ENCODE measurements at regions not wholly inside any gene's neighbourhood (a gene's known extent, or its start where the extent isn't known, plus 50 kb on each side); places are given as distances from the start of the nearest gene placed in this dataset.

DNA sequence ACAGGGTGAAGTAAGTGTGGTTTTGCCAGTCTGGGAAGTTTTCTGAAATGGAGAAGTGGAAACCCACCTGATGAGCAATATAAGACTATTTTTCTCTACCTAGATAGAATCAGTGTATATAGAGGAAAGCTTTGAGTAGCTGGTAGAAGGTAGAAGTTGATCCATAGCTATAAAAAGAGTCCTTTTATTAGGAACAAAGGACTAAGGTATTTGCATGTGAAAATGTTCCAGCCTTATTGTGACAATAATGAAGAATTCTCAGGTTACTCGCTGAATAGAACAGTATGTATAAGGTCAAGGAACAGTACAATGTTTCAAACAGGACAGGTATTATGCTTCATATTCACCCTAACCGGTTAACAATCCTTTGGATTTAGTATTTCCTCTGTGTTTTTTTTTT lies 972.2 kb downstream of the OTOL1 start:
- H3K27me3 ChIP-seq (ENCODE audit: control insufficient read depth, insufficient read depth, low read length): no peaks in the 10 kb centered on the region
- no peak overlapping the region for H3K4me3 ChIP-seq (ENCODE audit: low read depth, low read length)
- H3K4me1 ChIP-seq: no peaks in the 10 kb centered on the region
- H3K36me3 ChIP-seq (ENCODE audit: control insufficient read depth, insufficient read depth, low read length): no peaks in the 10 kb centered on the region
- no peaks in the 10 kb centered on the region for H3K79me2 ChIP-seq
- H3K4me2 ChIP-seq (ENCODE audit: low read length): no peak overlapping the region
- no peak overlapping the region for H2AFZ ChIP-seq
- H3K27ac ChIP-seq: no peak overlapping the region
- TF ChIP-seq CTCF (IDR thresholded peaks at IDR 0.05): no peak
- no peak overlapping the region for H3K9ac ChIP-seq
- H3K9me3 ChIP-seq (ENCODE audit: control insufficient read depth, low read length): no peaks in the 10 kb centered on the region

- no peak overlapping the region for H3K9ac ChIP-seq
- TF ChIP-seq CTCF (IDR thresholded peaks at IDR 0.05): no peak
- no peak overlapping the region for H2AFZ ChIP-seq
- no peaks in the 10 kb centered on the region for H3K27me3 ChIP-seq (ENCODE audit: control insufficient read depth, insufficient read depth, low read length)
- no peaks in the 10 kb centered on the region for H3K36me3 ChIP-seq (ENCODE audit: control insufficient read depth, insufficient read depth, low read length)
- no peaks in the 10 kb centered on the region for H3K79me2 ChIP-seq
- H3K4me2 ChIP-seq (ENCODE audit: low read length): no peak overlapping the region
- no peaks in the 10 kb centered on the region for H3K4me1 ChIP-seq
- H3K27ac ChIP-seq: no peak overlapping the region
- no peaks in the 10 kb centered on the region for H3K9me3 ChIP-seq (ENCODE audit: control insufficient read depth, low read length)
- no peak overlapping the region for H3K4me3 ChIP-seq (ENCODE audit: low read depth, low read length)
Observed at GRCh38 chr3:162487138-162487537, 990.5 kb downstream of the OTOL1 start.

DNA sequence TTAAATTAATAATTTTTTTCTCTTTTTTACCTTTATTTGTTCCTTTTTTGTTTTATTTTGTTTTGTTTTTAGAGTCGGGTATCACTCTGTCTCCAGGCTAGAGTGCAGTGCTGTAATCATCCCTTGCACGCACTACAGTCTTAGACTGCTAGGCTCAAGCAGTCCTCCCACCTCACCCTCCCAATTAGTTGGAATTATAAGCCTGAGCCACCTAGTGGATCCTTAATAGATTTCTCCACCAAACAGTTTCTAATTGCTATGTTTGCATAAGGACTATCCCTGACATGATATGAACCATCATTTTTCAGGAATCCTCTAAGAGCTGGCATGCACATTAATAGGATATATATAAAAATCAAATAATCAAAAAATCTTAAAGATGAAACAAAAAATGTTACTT lies 993.2 kb downstream of the OTOL1 start:
- TF ChIP-seq CTCF (IDR thresholded peaks at IDR 0.05): no peak
- no peaks in the 10 kb centered on the region for H3K27me3 ChIP-seq (ENCODE audit: control insufficient read depth, insufficient read depth, low read length)
- H3K4me1 ChIP-seq: no peaks in the 10 kb centered on the region

GRCh38 chr3:162491952-162492351 lies 995.3 kb downstream of the OTOL1 start:
- TF ChIP-seq CTCF (IDR thresholded peaks at IDR 0.05): no peak
- no peaks in the 10 kb centered on the region for H3K4me1 ChIP-seq
- H3K36me3 ChIP-seq (ENCODE audit: control insufficient read depth, insufficient read depth, low read length): no peaks in the 10 kb centered on the region
- H3K4me3 ChIP-seq (ENCODE audit: low read depth, low read length): no peak overlapping the region
- H3K79me2 ChIP-seq: no peaks in the 10 kb centered on the region
- H3K9me3 ChIP-seq (ENCODE audit: control insufficient read depth, low read length): no peaks in the 10 kb centered on the region
- H3K9ac ChIP-seq: no peak overlapping the region
- H2AFZ ChIP-seq: no peak overlapping the region
- H3K27me3 ChIP-seq (ENCODE audit: control insufficient read depth, insufficient read depth, low read length): no peaks in the 10 kb centered on the region
- H3K4me2 ChIP-seq (ENCODE audit: low read length): no peak overlapping the region
- no peak overlapping the region for H3K27ac ChIP-seq

More for the DNA sequence above, 993.2 kb downstream of the OTOL1 start:
- Histone ChIP-seq H3K9ac (no peak overlapping the region), H3K9me3 (ENCODE audit: control insufficient read depth, low read length) (no peaks in the 10 kb centered on the region), H3K4me3 (ENCODE audit: low read depth, low read length) (no peak overlapping the region), H3K36me3 (ENCODE audit: control insufficient read depth, insufficient read depth, low read length) (no peaks in the 10 kb centered on the region), H3K79me2 (no peaks in the 10 kb centered on the region), H2AFZ (no peak overlapping the region), H3K4me2 (ENCODE audit: low read length) (no peak overlapping the region), H3K27ac (no peak overlapping the region)

- Histone ChIP-seq H3K4me2 (ENCODE audit: low read length) (no peak overlapping the region), H2AFZ (no peak overlapping the region), H3K27me3 (ENCODE audit: control insufficient read depth, insufficient read depth, low read length) (no peaks in the 10 kb centered on the region), H3K4me1 (no peaks in the 10 kb centered on the region), H3K4me3 (ENCODE audit: low read depth, low read length) (no peak overlapping the region), H3K9ac (no peak overlapping the region), H3K27ac (no peak overlapping the region), H3K9me3 (ENCODE audit: control insufficient read depth, low read length) (no peaks in the 10 kb centered on the region), H3K36me3 (ENCODE audit: control insufficient read depth, insufficient read depth, low read length) (no peaks in the 10 kb centered on the region), H3K79me2 (no peaks in the 10 kb centered on the region)
- TF ChIP-seq CTCF (IDR thresholded peaks at IDR 0.05): no peak
Observed at GRCh38 chr3:162492446-162493081, 996.0 kb downstream of the OTOL1 start.

Data from parathyroid adenoma (tissue), 2 donors.